Right lobe of liver (tissue), 6 donors: ENCODE measurements at regions not wholly inside any gene's neighbourhood (a gene's known extent, or its start where the extent isn't known, plus 50 kb on each side); places are given as distances from the start of the nearest gene placed in this dataset.

Experiments
- ATAC-seq, 4 donors: fragments of 200-7000 bp; cut with Tn5 transposase; one replicate each; pipeline ENCODE4 v1.9.1; 2020; ENCODE audit warnings: mild to moderate bottlenecking in 4 of 4, moderate library complexity in 4 of 4
- DNase-seq, 3 donors: peaks; one replicate each; pipeline ENCODE4 v3.0.0-alpha.2; 2020
- H3K27ac ChIP-seq, 3 donors: fragments of 200-600 bp; one replicate each; pipeline ENCODE4 v1.8.0; 2022
- H3K27me3 ChIP-seq, 2 donors: fragments of 200-600 bp; one replicate each; pipeline ENCODE4 v1.8.0; 2022
- H3K36me3 ChIP-seq, 4 donors: fragments of 200-600 bp; sonication (generic) in 1 of 4; one replicate each; pipeline versions ENCODE4 v1.5.1 to v1.8.0; 2017 to 2022; ENCODE audit warnings: control low read depth in 1 of 4
- H3K4me1 ChIP-seq, 4 donors: fragments of 200-600 bp; sonication (generic) in 1 of 4; one replicate each; pipeline versions ENCODE4 v1.5.1 to v1.8.0; 2017 to 2022; ENCODE audit warnings: control low read depth in 1 of 4
- H3K4me3 ChIP-seq, 3 donors: fragments of 200-600 bp; one replicate each; pipeline ENCODE4 v1.8.0; 2022
- H3K9me3 ChIP-seq, 4 donors: fragments of 200-600 bp; sonication (generic) in 1 of 4; one replicate each; pipeline versions ENCODE4 v1.5.1 to v1.8.0; 2017 to 2022; ENCODE audit warnings: control low read depth in 1 of 4
- CTCF ChIP-seq, 4 donors: fragments of 200-600 bp in 3 of 4; fragments of 450-650 bp in 1 of 4; IDR thresholded peaks; one replicate each; pipeline versions ENCODE4 v1.5.1 to v1.8.0; 2016 to 2022; ENCODE audit warnings: antibody characterized with exemption in 4 of 4, mild to moderate bottlenecking in 2 of 4
- POLR2A ChIP-seq: fragments of 450-650 bp; IDR thresholded peaks from one replicate; pipeline ENCODE4 v1.6.1; 2017; ENCODE audit warnings: antibody characterized with exemption, mild to moderate bottlenecking
- WGBS: methylation state at CpG from one replicate; pipeline ENCODE4 v1.1.6; 2018; ENCODE audit warnings: low coverage, low lambda C conversion rate; ENCODE audit not compliant: insufficient coverage; ENCODE audit errors: missing lambda C conversion rate; 5-methylcytosine and 5-hydroxymethylcytosine counted together
- intact Hi-C, 2 donors: fragments of 100-400 bp; cut with DNase I; formaldehyde crosslinking; loops; one replicate each; pipeline versions ENCODE4 v1.11.2 to v1.14.1; 2022
- donor health status: DM: no; HTN: yes; CAD: no.
- donor health status: DM: no; HTN: no; CAD: no.
- donor health status: DM: no; HTN: no; CAD: no.
- donor health status: DM: no; HTN: yes; CAD: no.
- donor health status: DM: no; HTN: yes; CAD: no.

DNA sequence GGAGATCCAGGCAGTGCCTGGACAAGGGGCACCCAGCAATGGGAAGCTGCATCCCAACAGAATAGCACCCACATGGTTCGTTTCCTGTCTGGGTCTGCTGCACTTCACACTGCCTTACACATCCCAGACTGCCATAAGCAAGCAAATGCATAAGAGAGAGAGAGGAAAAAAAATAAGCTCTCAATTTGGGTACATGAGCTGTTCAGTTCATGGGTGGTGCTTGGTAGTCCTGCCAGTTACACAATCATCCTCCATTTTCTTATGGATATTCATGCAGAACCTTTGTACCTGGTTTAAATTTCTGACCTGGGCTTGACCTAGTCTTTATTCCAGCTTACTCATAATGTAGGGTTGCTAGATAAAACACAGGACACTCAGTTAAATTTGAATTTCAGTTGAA lies 733.6 kb downstream of the TNS3 start:
- WGBS = 64% methylated on average over 1 of the region's 1 CpG
- Histone ChIP-seq H3K9me3 (no peaks in the 10 kb centered on the region), H3K4me1 (no peaks in the 10 kb centered on the region), H3K27ac (no peak overlapping the region), H3K36me3 (no peaks in the 10 kb centered on the region), H3K27me3 (no peaks in the 10 kb centered on the region), H3K4me3 (no peak overlapping the region)
- intact Hi-C loops = no loop called here
- TF ChIP-seq CTCF (IDR thresholded peaks at IDR 0.05) = no peak
- TF ChIP-seq POLR2A = no peak
- DNase-seq (no peak), ATAC-seq (no peak)

- no peaks in the 10 kb centered on the region for H3K36me3 ChIP-seq
- no peaks in the 10 kb centered on the region for H3K4me1 ChIP-seq
- intact Hi-C loops = no loop called here
- H3K27me3 ChIP-seq = no peaks in the 10 kb centered on the region
- ATAC-seq (no peak), DNase-seq (no peak)
- 63% methylated on average over 3 of the region's 3 CpGs for WGBS
- TF ChIP-seq CTCF (IDR thresholded peaks at IDR 0.05) = no peak
- no peak for TF ChIP-seq POLR2A
- H3K27ac ChIP-seq = no peak overlapping the region
- H3K4me3 ChIP-seq = no peak overlapping the region
- no peaks in the 10 kb centered on the region for H3K9me3 ChIP-seq
Observed at GRCh38 chr7:46847126-46847525, 734.8 kb downstream of the TNS3 start.

GRCh38 chr7:46844486-46844885 lies 737.4 kb downstream of the TNS3 start:
- no peak for TF ChIP-seq POLR2A
- TF ChIP-seq CTCF (IDR thresholded peaks at IDR 0.05) = no peak
- ATAC-seq (no peak), DNase-seq (no peak)
- intact Hi-C loops = no loop called here
- Histone ChIP-seq H3K27ac (no peak overlapping the region), H3K9me3 (no peaks in the 10 kb centered on the region), H3K4me1 (no peaks in the 10 kb centered on the region), H3K27me3 (no peaks in the 10 kb centered on the region), H3K36me3 (no peaks in the 10 kb centered on the region), H3K4me3 (no peak overlapping the region)
- WGBS = 70% methylated on average over 3 of the region's 3 CpGs

GRCh38 chr7:46841248-46841647 lies 740.7 kb downstream of the TNS3 start:
- intact Hi-C loops = no loop called here
- Histone ChIP-seq H3K27me3 (no peaks in the 10 kb centered on the region), H3K9me3 (no peaks in the 10 kb centered on the region), H3K36me3 (no peaks in the 10 kb centered on the region), H3K4me3 (no peak overlapping the region), H3K27ac (no peak overlapping the region), H3K4me1 (no peaks in the 10 kb centered on the region)
- DNase-seq (no peak), ATAC-seq (no peak)
- 83% methylated on average over 1 of the region's 3 CpGs for WGBS
- TF ChIP-seq CTCF (IDR thresholded peaks at IDR 0.05) (no peak), POLR2A (no peak)

DNA sequence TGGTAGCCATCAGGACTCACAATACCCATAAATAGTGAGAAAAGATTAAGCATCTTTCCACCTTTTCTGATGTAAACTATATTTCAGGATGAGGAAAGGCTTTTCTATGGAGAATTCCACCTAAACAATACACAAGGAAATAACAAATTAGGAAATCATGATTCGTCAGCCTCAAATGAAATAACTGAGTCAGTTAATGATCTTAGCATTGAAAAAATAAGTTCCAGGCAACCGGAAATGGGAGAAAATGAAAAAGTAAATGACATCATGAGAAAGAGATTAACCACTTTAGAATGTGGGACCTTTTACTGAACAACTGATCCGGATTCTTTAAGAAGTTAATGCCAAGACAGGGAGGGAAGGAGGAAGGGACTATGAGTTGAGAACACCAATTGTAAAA lies 742.3 kb downstream of the TNS3 start:
- Histone ChIP-seq H3K9me3 (no peaks in the 10 kb centered on the region), H3K4me1 (no peaks in the 10 kb centered on the region), H3K36me3 (no peaks in the 10 kb centered on the region), H3K27ac (no peak overlapping the region), H3K4me3 (no peak overlapping the region), H3K27me3 (no peaks in the 10 kb centered on the region)
- intact Hi-C loops = no loop called here
- ATAC-seq (no peak), DNase-seq (no peak)
- TF ChIP-seq POLR2A = no peak
- TF ChIP-seq CTCF (IDR thresholded peaks at IDR 0.05) = no peak
- 61% methylated on average over 3 of the region's 3 CpGs for WGBS
